ENCODE measurements at regions not wholly inside any gene's neighbourhood (a gene's known extent, or its start where the extent isn't known, plus 50 kb on each side); places are given as distances from the start of the nearest gene placed in this dataset.
"Not testable (repeated sequence)": the region's sequence is repeated elsewhere in the genome, so short reads cannot be mapped to it uniquely, and the experiment has no call there.

DNA sequence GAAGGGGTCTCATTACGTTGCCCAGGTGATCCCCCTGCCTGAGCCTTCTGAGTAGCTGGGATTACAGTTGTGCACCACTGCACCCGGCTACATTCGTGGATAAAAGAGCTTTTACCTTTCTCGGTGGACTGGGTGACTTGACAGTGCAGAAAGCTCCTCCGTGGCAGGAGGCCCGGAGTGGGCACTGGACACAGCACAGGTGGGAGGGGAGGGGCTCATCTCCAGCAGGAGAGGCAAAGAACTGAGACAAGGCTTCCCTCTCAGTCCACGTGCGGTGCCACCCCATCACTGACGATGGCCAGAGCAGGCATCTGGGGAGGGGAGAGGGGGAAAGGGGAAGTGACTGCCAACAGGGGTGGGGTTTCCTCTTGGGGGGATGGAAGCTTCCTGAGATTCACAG, 118.4 kb downstream of the SHANK2 start:
- Histone ChIP-seq H3K4me3 (no peak overlapping the region), H3K27ac (no peak overlapping the region), H3K36me3 (no peaks in the 10 kb centered on the region), H3K9me3 (no peaks in the 10 kb centered on the region), H3K27me3 (replicated peaks; ENCODE audit: insufficient read depth) (no peaks in the 10 kb centered on the region), H3K4me1 (ENCODE audit: control insufficient read depth in 1 of 2, low read depth in 2 of 2) (peaks cover 0 to 1% of the 10 kb centered on the region in 2 donors)
- TF ChIP-seq, protein P1, sequence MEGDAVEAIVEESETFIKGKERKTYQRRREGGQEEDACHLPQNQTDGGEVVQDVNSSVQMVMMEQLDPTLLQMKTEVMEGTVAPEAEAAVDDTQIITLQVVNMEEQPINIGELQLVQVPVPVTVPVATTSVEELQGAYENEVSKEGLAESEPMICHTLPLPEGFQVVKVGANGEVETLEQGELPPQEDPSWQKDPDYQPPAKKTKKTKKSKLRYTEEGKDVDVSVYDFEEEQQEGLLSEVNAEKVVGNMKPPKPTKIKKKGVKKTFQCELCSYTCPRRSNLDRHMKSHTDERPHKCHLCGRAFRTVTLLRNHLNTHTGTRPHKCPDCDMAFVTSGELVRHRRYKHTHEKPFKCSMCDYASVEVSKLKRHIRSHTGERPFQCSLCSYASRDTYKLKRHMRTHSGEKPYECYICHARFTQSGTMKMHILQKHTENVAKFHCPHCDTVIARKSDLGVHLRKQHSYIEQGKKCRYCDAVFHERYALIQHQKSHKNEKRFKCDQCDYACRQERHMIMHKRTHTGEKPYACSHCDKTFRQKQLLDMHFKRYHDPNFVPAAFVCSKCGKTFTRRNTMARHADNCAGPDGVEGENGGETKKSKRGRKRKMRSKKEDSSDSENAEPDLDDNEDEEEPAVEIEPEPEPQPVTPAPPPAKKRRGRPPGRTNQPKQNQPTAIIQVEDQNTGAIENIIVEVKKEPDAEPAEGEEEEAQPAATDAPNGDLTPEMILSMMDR (IDR thresholded peaks at IDR 0.05): no peak
- no peak for DNase-seq (ENCODE audit: low spot score)
- ATAC-seq (ENCODE audit: insufficient number of reproducible peaks, low FRiP score, low read depth): no peak

DNA sequence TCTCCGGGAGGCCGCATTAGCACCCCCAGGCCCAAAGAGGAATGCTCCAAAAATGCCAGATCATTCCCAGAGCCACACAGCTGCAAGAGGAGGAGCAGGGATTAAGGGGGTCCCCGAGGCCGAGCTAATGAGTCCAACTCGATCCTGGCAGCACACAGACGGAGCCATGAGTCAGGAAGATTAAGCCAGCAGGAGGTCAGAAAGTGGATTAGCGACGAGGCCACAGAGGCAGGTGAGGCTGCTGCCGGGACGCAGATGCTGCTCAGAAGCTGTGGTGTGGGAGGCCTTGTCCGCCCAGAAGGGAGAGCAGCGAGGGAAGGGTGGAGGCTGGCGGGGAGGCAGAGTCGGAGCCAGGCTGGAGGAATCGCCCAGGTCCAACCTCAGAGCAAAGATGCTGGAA, 120.5 kb downstream of the SHANK2 start:
- no peaks in the 10 kb centered on the region for H3K9me3 ChIP-seq
- H3K4me1 ChIP-seq (ENCODE audit: control insufficient read depth in 1 of 2, low read depth in 2 of 2): no peaks in the 10 kb centered on the region
- no peak overlapping the region for H3K27ac ChIP-seq
- no peaks in the 10 kb centered on the region for H3K27me3 ChIP-seq (replicated peaks; ENCODE audit: insufficient read depth)
- no peak for DNase-seq (ENCODE audit: low spot score)
- no peaks in the 10 kb centered on the region for H3K36me3 ChIP-seq
- TF ChIP-seq, protein P1 (IDR thresholded peaks at IDR 0.05): no peak
- no peak overlapping the region for H3K4me3 ChIP-seq
- no peak for ATAC-seq (ENCODE audit: insufficient number of reproducible peaks, low FRiP score, low read depth)

DNA sequence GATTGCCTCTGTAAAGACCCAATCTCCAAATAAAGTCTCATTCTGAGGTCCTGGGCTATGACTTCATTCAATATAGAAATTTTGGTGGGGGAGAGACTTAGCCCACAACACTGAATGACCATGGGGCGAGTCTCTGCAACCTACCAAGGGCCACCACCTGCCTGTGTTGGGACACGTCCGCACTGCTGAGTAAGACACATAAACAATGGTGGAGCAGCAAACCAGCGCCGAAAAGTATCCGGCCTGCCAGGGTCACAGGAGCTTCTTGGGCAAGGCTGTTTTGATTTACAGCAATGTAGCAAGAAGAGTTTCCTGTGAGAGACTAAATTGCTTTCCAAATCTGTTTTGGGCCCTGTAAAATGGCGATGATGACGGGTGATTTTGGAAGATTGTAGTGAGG, 122.3 kb downstream of the SHANK2 start:
- TF ChIP-seq, protein P1 (IDR thresholded peaks at IDR 0.05): no peak
- Histone ChIP-seq H3K9me3 (no peaks in the 10 kb centered on the region), H3K27me3 (replicated peaks; ENCODE audit: insufficient read depth) (no peaks in the 10 kb centered on the region), H3K27ac (no peak overlapping the region), H3K4me3 (no peak overlapping the region), H3K4me1 (ENCODE audit: control insufficient read depth in 1 of 2, low read depth in 2 of 2) (no peaks in the 10 kb centered on the region), H3K36me3 (no peaks in the 10 kb centered on the region)
- ATAC-seq (ENCODE audit: insufficient number of reproducible peaks, low FRiP score, low read depth): no peak
- no peak for DNase-seq (ENCODE audit: low spot score)

DNA sequence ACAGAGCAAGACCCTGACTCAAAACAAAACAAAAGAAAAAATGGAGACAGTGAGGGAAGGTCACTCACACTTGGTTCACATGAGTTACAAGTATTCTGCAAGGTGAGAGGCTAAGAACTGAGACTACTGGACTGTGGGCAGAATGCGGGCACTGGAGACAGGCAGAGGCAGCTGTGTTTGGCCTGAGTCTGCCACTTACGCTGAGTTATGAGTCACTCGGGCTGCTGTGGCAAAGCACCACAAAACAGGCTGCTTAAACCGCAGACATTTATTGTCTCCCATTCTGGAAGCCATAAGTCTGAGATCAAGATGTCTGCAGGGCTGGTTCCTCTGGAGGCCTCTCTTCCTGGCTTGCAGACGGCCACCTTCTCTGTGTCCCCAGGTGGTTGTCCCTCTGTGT, 122.8 kb downstream of the SHANK2 start:
- no peak overlapping the region for H3K4me3 ChIP-seq
- TF ChIP-seq, protein P1 (IDR thresholded peaks at IDR 0.05): no peak
- DNase-seq (ENCODE audit: low spot score) (no peak), ATAC-seq (ENCODE audit: insufficient number of reproducible peaks, low FRiP score, low read depth) (no peak)
- H3K9me3 ChIP-seq: no peaks in the 10 kb centered on the region
- no peak overlapping the region for H3K27ac ChIP-seq
- H3K4me1 ChIP-seq (ENCODE audit: control insufficient read depth in 1 of 2, low read depth in 2 of 2): no peaks in the 10 kb centered on the region
- no peaks in the 10 kb centered on the region for H3K36me3 ChIP-seq
- H3K27me3 ChIP-seq (replicated peaks; ENCODE audit: insufficient read depth): no peaks in the 10 kb centered on the region

DNA sequence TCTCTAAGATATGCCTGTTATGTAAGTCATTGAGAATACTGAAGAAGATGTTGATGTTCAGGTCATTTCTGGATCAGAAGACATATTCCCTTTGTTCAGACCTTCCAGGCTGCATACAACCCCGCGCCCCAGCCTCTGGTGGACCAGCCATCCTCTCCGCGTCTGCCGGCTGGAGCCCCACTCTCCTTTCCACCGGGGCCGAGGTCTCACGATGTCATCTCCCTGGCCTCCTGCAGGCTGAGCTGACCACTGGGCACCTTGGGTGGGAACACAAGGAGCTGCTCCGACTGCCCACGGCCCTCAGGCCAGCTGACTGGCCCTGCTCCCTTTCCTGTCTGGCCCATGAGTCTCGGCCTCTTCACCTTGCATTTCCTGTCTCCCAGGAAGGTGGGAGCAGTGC, 124.6 kb downstream of the SHANK2 start:
- DNase-seq (ENCODE audit: low spot score) (no peak), ATAC-seq (ENCODE audit: insufficient number of reproducible peaks, low FRiP score, low read depth) (no peak)
- H3K9me3 ChIP-seq: no peaks in the 10 kb centered on the region
- no peak overlapping the region for H3K4me3 ChIP-seq
- no peaks in the 10 kb centered on the region for H3K4me1 ChIP-seq (ENCODE audit: control insufficient read depth in 1 of 2, low read depth in 2 of 2)
- no peak overlapping the region for H3K27ac ChIP-seq
- TF ChIP-seq, protein P1 (IDR thresholded peaks at IDR 0.05): no peak
- no peaks in the 10 kb centered on the region for H3K36me3 ChIP-seq
- H3K27me3 ChIP-seq (replicated peaks; ENCODE audit: insufficient read depth): no peaks in the 10 kb centered on the region

DNA sequence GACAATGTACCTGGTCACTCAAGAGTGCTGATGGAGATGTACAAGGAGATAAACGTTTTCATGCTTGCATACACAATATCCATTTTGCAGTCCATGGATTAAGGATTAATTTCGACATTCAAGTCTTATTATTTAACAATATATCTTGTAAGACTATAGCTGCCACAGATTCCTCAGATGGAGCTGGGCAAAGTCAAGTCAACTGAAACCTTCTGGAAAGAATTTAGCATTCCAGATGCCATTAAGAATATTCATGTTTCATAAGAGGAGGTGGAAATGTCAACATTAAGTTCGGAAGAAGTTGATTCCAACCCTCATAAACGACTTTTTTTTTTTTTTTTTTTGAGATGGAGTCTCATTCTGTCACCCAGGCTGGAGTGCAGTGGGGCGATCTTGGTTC, 126.0 kb downstream of the SHANK2 start:
- not testable (repeated sequence) for DNase-seq (ENCODE audit: low spot score); H3K4me1 ChIP-seq (ENCODE audit: control insufficient read depth in 1 of 2, low read depth in 2 of 2)

More for the DNA sequence above, 126.0 kb downstream of the SHANK2 start:
- H3K4me3 ChIP-seq; H3K9me3 ChIP-seq; H3K36me3 ChIP-seq; H3K27ac ChIP-seq; H3K27me3 ChIP-seq (replicated peaks; ENCODE audit: insufficient read depth); ATAC-seq (ENCODE audit: insufficient number of reproducible peaks, low FRiP score, low read depth): not testable (repeated sequence)
